Left ventricle myocardium inferior (tissue), 1 donor: ENCODE measurements at regions not wholly inside any gene's neighbourhood (a gene's known extent, or its start where the extent isn't known, plus 50 kb on each side); places are given as distances from the start of the nearest gene placed in this dataset.

Experiments used
- DNase-seq: peaks from one replicate; pipeline ENCODE4 v3.0.0-alpha.2; 2020
- H3K27ac ChIP-seq: fragments of 200-600 bp; replicated peaks from 2 replicates; pipeline ENCODE4 v1.8.0; 2021
- H3K27me3 ChIP-seq: fragments of 200-600 bp; 2 replicates; pipeline ENCODE4 v1.8.0; 2021; ENCODE audit warnings: low read depth
- H3K36me3 ChIP-seq: fragments of 200-600 bp; 2 replicates; pipeline ENCODE4 v1.8.0; 2021
- H3K4me1 ChIP-seq: fragments of 200-600 bp; 2 replicates; pipeline ENCODE4 v1.8.0; 2021
- H3K4me3 ChIP-seq: fragments of 200-600 bp; 2 replicates; pipeline ENCODE4 v1.8.0; 2021; ENCODE audit warnings: mild to moderate bottlenecking, moderate library complexity
- H3K9me3 ChIP-seq: fragments of 200-600 bp; replicated peaks from 2 replicates; pipeline ENCODE4 v1.8.0; 2021
- CTCF ChIP-seq: fragments of 200-600 bp; IDR thresholded peaks from 2 replicates; pipeline ENCODE4 v1.8.0; 2021; ENCODE audit warnings: antibody characterized with exemption, mild to moderate bottlenecking, borderline replicate concordance
- intact Hi-C: fragments of 100-400 bp; cut with micrococcal nuclease; formaldehyde crosslinking; loops from one replicate; pipeline ENCODE4 v1.11.0; 2022
- donor health status: DM: no; HTN: yes; CAD: no; lungs with severe emphysema.

- no peak overlapping the region for H3K27ac ChIP-seq
- H3K27me3 ChIP-seq: peaks cover 50% of the 10 kb centered on the region
- no peaks in the 10 kb centered on the region for H3K4me1 ChIP-seq
- intact Hi-C loops: no loop called here
- no peak overlapping the region for H3K4me3 ChIP-seq
- DNase-seq: no peak
- H3K36me3 ChIP-seq: no peaks in the 10 kb centered on the region
- TF ChIP-seq CTCF: no peak
- no peaks in the 10 kb centered on the region for H3K9me3 ChIP-seq
Measured at GRCh38 chr7:156217803-156218202, 405.5 kb upstream of the SHH start.

GRCh38 chr7:156209087-156209486 lies 396.8 kb upstream of the SHH start:
- no peak overlapping the region for H3K27ac ChIP-seq
- TF ChIP-seq CTCF: no peak
- intact Hi-C loops: no loop called here
- H3K27me3 ChIP-seq: peaks cover 26% of the 10 kb centered on the region
- no peak overlapping the region for H3K4me3 ChIP-seq
- no peaks in the 10 kb centered on the region for H3K36me3 ChIP-seq
- H3K9me3 ChIP-seq: no peaks in the 10 kb centered on the region
- no peaks in the 10 kb centered on the region for H3K4me1 ChIP-seq
- DNase-seq: no peak

GRCh38 chr7:156207306-156207705 lies 395.0 kb upstream of the SHH start:
- no peak for DNase-seq
- TF ChIP-seq CTCF: no peak
- Histone ChIP-seq H3K27me3 (peaks cover 34% of the 10 kb centered on the region), H3K4me3 (no peak overlapping the region), H3K9me3 (no peaks in the 10 kb centered on the region), H3K4me1 (no peaks in the 10 kb centered on the region), H3K36me3 (no peaks in the 10 kb centered on the region), H3K27ac (no peak overlapping the region)
- intact Hi-C loops: no loop called here

- no peak overlapping the region for H3K4me3 ChIP-seq
- no peak for TF ChIP-seq CTCF
- DNase-seq: no peak
Measured at GRCh38 chr7:156206174-156206573, 393.9 kb upstream of the SHH start.

GRCh38 chr7:156204820-156205219 lies 392.6 kb upstream of the SHH start:
- Histone ChIP-seq H3K27me3 (peaks cover 46% of the 10 kb centered on the region), H3K9me3 (no peaks in the 10 kb centered on the region), H3K4me3 (no peak overlapping the region), H3K4me1 (no peaks in the 10 kb centered on the region), H3K27ac (no peak overlapping the region), H3K36me3 (no peaks in the 10 kb centered on the region)
- TF ChIP-seq CTCF: no peak
- intact Hi-C loops: no loop called here
- no peak for DNase-seq

More at GRCh38 chr7:156206174-156206573, 393.9 kb upstream of the SHH start:
- Histone ChIP-seq H3K36me3 (no peaks in the 10 kb centered on the region), H3K27me3 (peaks cover 44% of the 10 kb centered on the region), H3K4me1 (no peaks in the 10 kb centered on the region), H3K27ac (no peak overlapping the region), H3K9me3 (no peaks in the 10 kb centered on the region)
- intact Hi-C loops: no loop called here

- DNase-seq: no peak
- intact Hi-C loops: no loop called here
- no peaks in the 10 kb centered on the region for H3K9me3 ChIP-seq
- H3K27me3 ChIP-seq: peaks cover 51% of the 10 kb centered on the region
- H3K27ac ChIP-seq: no peak overlapping the region
- no peak for TF ChIP-seq CTCF
- no peak overlapping the region for H3K4me3 ChIP-seq
- no peaks in the 10 kb centered on the region for H3K36me3 ChIP-seq
- no peaks in the 10 kb centered on the region for H3K4me1 ChIP-seq
Measured at GRCh38 chr7:156203923-156204322, 391.7 kb upstream of the SHH start.
